GM12892 (cell line): ENCODE measurements at regions not wholly inside any gene's neighbourhood (a gene's known extent, or its start where the extent isn't known, plus 50 kb on each side); places are given as distances from the start of the nearest gene placed in this dataset.

Experiments
- POLR2A ChIP-seq: IDR thresholded peaks from 2 replicates; pipeline ENCODE4 v1.6.1; 2011; ENCODE audit warnings: low read depth, low read length, control low read depth
- POLR2AphosphoS5 ChIP-seq: IDR thresholded peaks from 2 replicates; pipeline ENCODE4 v1.6.1; 2011; ENCODE audit warnings: low read depth, low read length, control low read depth

DNA sequence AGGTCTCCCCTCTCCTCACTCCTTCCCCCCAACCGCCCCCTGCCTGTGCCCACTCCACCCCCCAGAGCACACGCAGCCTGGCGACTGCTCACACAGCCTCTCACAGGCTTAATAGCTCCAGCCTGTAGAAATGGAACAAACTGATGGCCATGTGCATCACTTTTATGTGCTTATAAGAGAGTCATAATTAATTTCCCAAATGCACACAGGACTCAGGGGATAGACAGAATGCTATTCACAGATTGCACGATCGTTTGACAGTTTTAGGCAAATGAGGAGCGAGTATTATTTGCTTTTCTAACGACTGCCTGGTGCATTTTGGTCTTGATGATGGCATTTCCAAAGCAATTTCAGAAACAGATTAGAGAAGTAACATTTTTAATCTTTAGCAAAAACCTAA, 97.7 kb upstream of the VSTM2B start:
- no peak for TF ChIP-seq POLR2A
- no peak for TF ChIP-seq POLR2AphosphoS5
